Activated CD8-positive, alpha-beta memory T cell treated with anti-CD3 and anti-CD28 coated beads for 1 hour (primary cell): ENCODE measurements at regions not wholly inside any gene's neighbourhood (a gene's known extent, or its start where the extent isn't known, plus 50 kb on each side); places are given as distances from the start of the nearest gene placed in this dataset.
"Not testable (repeated sequence)": the region's sequence is repeated elsewhere in the genome, so short reads cannot be mapped to it uniquely, and the experiment has no call there.

ENCODE experiments used
- DNase-seq, 2 donors: peaks; one replicate each; pipeline ENCODE4 v3.0.0-alpha.2; 2020; ENCODE audit warnings: low read depth in 1 of 2; ENCODE audit errors: extremely low read depth in 1 of 2

- DNase-seq: no peak
These were observed 404.8 kb upstream of the SLC30A5 start for GRCh38 chr5:68689010-68689409.

- DNase-seq: not testable (repeated sequence)
These were observed 401.9 kb upstream of the SLC30A5 start for GRCh38 chr5:68691874-68692273.

- no peak for DNase-seq
These were observed 395.5 kb upstream of the SLC30A5 start for GRCh38 chr5:68698025-68698940.

GRCh38 chr5:68699966-68700365 lies 393.8 kb upstream of the SLC30A5 start:
- no peak for DNase-seq

GRCh38 chr5:68707575-68707974 lies 386.2 kb upstream of the SLC30A5 start:
- no peak for DNase-seq

GRCh38 chr5:68708156-68708841 lies 385.5 kb upstream of the SLC30A5 start:
- no peak for DNase-seq

- no peak for DNase-seq
These were observed 385.0 kb upstream of the SLC30A5 start for GRCh38 chr5:68708842-68709170.

- no peak for DNase-seq
These were observed 384.6 kb upstream of the SLC30A5 start for GRCh38 chr5:68709239-68709638.

- no peak for DNase-seq
These were observed 383.3 kb upstream of the SLC30A5 start for GRCh38 chr5:68710514-68710913.

GRCh38 chr5:68711293-68712200 lies 382.3 kb upstream of the SLC30A5 start:
- no peak for DNase-seq

- DNase-seq: no peak
These were observed 379.0 kb upstream of the SLC30A5 start for GRCh38 chr5:68714810-68715209.

GRCh38 chr5:68720884-68721610 lies 372.8 kb upstream of the SLC30A5 start:
- no peak for DNase-seq

- no peak for DNase-seq
These were observed 371.5 kb upstream of the SLC30A5 start for GRCh38 chr5:68722357-68722756.

- no peak for DNase-seq
These were observed 367.7 kb upstream of the SLC30A5 start for GRCh38 chr5:68725905-68726683.

- DNase-seq: no peak
These were observed 365.9 kb upstream of the SLC30A5 start for GRCh38 chr5:68727931-68728330.

GRCh38 chr5:68729678-68730077 lies 364.1 kb upstream of the SLC30A5 start:
- DNase-seq: no peak

- no peak for DNase-seq
These were observed 363.4 kb upstream of the SLC30A5 start for GRCh38 chr5:68730220-68730978.

GRCh38 chr5:68730979-68731654 lies 362.7 kb upstream of the SLC30A5 start:
- no peak for DNase-seq

- no peak for DNase-seq
These were observed 361.6 kb upstream of the SLC30A5 start for GRCh38 chr5:68732251-68732650.
